ENCODE measurements at regions not wholly inside any gene's neighbourhood (a gene's known extent, or its start where the extent isn't known, plus 50 kb on each side); places are given as distances from the start of the nearest gene placed in this dataset.

GRCh38 chr6:147001621-147002020 is 202.6 kb upstream of the STXBP5 start:
- Histone ChIP-seq H2AFZ (no peak overlapping the region), H3K27me3 (ENCODE audit: insufficient read depth, low read depth) (no peaks in the 10 kb centered on the region), H3K79me2 (ENCODE audit: low read depth) (no peaks in the 10 kb centered on the region), H3F3A (ENCODE audit: insufficient read depth, low read depth) (no peaks in the 10 kb centered on the region), H3K9me2 (ENCODE audit: insufficient read depth) (no peaks in the 10 kb centered on the region), H4K20me1 (ENCODE audit: insufficient read depth) (no peaks in the 10 kb centered on the region), H3K4me2 (no peak overlapping the region), H3K9me3 (ENCODE audit: insufficient read depth, low read depth) (no peaks in the 10 kb centered on the region), H3K36me3 (ENCODE audit: low read depth) (no peaks in the 10 kb centered on the region), H3K4me3 (no peak overlapping the region), H3K4me1 (replicated peaks; ENCODE audit: insufficient read depth) (no peaks in the 10 kb centered on the region), H3K27ac (no peak overlapping the region)
- TF ChIP-seq CTCF (conservative IDR thresholded peaks at IDR 0.05), result no peak
- TF ChIP-seq EZH2 (IDR thresholded peaks at IDR 0.05; ENCODE audit: low read depth), result no peak
- DNase-seq, result no peak
- no TSS peak for BruUV-seq (replicated peaks)
- ChIA-PET POLR2A (ENCODE audit: unreplicated experiment) (no interaction called here), CTCF (no interaction called here)
- intact Hi-C loops (cut with micrococcal nuclease; ENCODE audit: unreplicated experiment), result no loop called here

- Histone ChIP-seq H2AFZ (no peak overlapping the region), H3K27me3 (ENCODE audit: insufficient read depth, low read depth) (no peaks in the 10 kb centered on the region), H4K20me1 (ENCODE audit: insufficient read depth) (no peaks in the 10 kb centered on the region), H3K9me2 (ENCODE audit: insufficient read depth) (no peaks in the 10 kb centered on the region), H3K4me2 (no peak overlapping the region), H3K4me3 (no peak overlapping the region), H3K4me1 (replicated peaks; ENCODE audit: insufficient read depth) (no peaks in the 10 kb centered on the region), H3K27ac (no peak overlapping the region), H3K9me3 (ENCODE audit: insufficient read depth, low read depth) (no peaks in the 10 kb centered on the region), H3F3A (ENCODE audit: insufficient read depth, low read depth) (no peaks in the 10 kb centered on the region), H3K79me2 (ENCODE audit: low read depth) (no peaks in the 10 kb centered on the region), H3K36me3 (ENCODE audit: low read depth) (no peaks in the 10 kb centered on the region)
- DNase-seq, result no peak
- intact Hi-C loops (cut with micrococcal nuclease; ENCODE audit: unreplicated experiment), result no loop called here
- no TSS peak for BruUV-seq (replicated peaks)
- ChIA-PET POLR2A (ENCODE audit: unreplicated experiment) (no interaction called here), CTCF (no interaction called here)
- no peak for TF ChIP-seq EZH2 (IDR thresholded peaks at IDR 0.05; ENCODE audit: low read depth)
- no peak for TF ChIP-seq CTCF (conservative IDR thresholded peaks at IDR 0.05)
Observed at GRCh38 chr6:147003186-147003585, 201.0 kb upstream of the STXBP5 start.

GRCh38 chr6:147005499-147005898 is 198.7 kb upstream of the STXBP5 start:
- no peak overlapping the region for H3K4me2 ChIP-seq
- TF ChIP-seq EZH2 (IDR thresholded peaks at IDR 0.05; ENCODE audit: low read depth) (no peak), CTCF (conservative IDR thresholded peaks at IDR 0.05) (no peak)
- no peaks in the 10 kb centered on the region for H3K27me3 ChIP-seq (ENCODE audit: insufficient read depth, low read depth)
- no peaks in the 10 kb centered on the region for H3F3A ChIP-seq (ENCODE audit: insufficient read depth, low read depth)
- ChIA-PET CTCF (no interaction called here), POLR2A (ENCODE audit: unreplicated experiment) (no interaction called here)
- no peak overlapping the region for H2AFZ ChIP-seq
- no peaks in the 10 kb centered on the region for H3K79me2 ChIP-seq (ENCODE audit: low read depth)
- H3K27ac ChIP-seq, result no peak overlapping the region
- no peaks in the 10 kb centered on the region for H3K4me1 ChIP-seq (replicated peaks; ENCODE audit: insufficient read depth)
- no peaks in the 10 kb centered on the region for H4K20me1 ChIP-seq (ENCODE audit: insufficient read depth)
- BruUV-seq (replicated peaks), result no TSS peak
- no peak overlapping the region for H3K4me3 ChIP-seq
- H3K9me3 ChIP-seq (ENCODE audit: insufficient read depth, low read depth), result no peaks in the 10 kb centered on the region
- DNase-seq, result no peak
- H3K9me2 ChIP-seq (ENCODE audit: insufficient read depth), result no peaks in the 10 kb centered on the region
- no peaks in the 10 kb centered on the region for H3K36me3 ChIP-seq (ENCODE audit: low read depth)
- intact Hi-C loops (cut with micrococcal nuclease; ENCODE audit: unreplicated experiment), result no loop called here
